HG02678 (cell line): ENCODE measurements at regions not wholly inside any gene's neighbourhood (a gene's known extent, or its start where the extent isn't known, plus 50 kb on each side); places are given as distances from the start of the nearest gene placed in this dataset.

Source experiments
- ATAC-seq: cut with Tn5 transposase; IDR thresholded peaks from one replicate; pipeline ENCODE4 v1.9.1; 2021; ENCODE audit warnings: mild to moderate bottlenecking, moderate library complexity; ENCODE audit not compliant: unreplicated experiment

GRCh38 chr2:121955426-121955825, 200.0 kb downstream of the TSN start:
- ATAC-seq: no peak

- ATAC-seq: no peak
Observed at GRCh38 chr2:121955872-121956271, 200.4 kb downstream of the TSN start.

- no peak for ATAC-seq
Observed at GRCh38 chr2:121960251-121960650, 204.8 kb downstream of the TSN start.

GRCh38 chr2:121961761-121962160, 206.3 kb downstream of the TSN start:
- ATAC-seq: no peak

GRCh38 chr2:121965661-121966060, 210.2 kb downstream of the TSN start:
- no peak for ATAC-seq

- ATAC-seq: no peak
Observed at GRCh38 chr2:121966663-121967062, 211.2 kb downstream of the TSN start.

GRCh38 chr2:121969166-121969565, 213.7 kb downstream of the TSN start:
- no peak for ATAC-seq

GRCh38 chr2:121969766-121970639, 214.6 kb downstream of the TSN start:
- ATAC-seq: no peak

GRCh38 chr2:121972203-121972602, 216.8 kb downstream of the TSN start:
- no peak for ATAC-seq

GRCh38 chr2:121974897-121975661, 219.6 kb downstream of the TSN start:
- peak; percentile 95 for ATAC-seq

- no peak for ATAC-seq
Observed at GRCh38 chr2:121976926-121977325, 221.5 kb downstream of the TSN start.

- no peak for ATAC-seq
Observed at GRCh38 chr2:121977326-121977725, 221.9 kb downstream of the TSN start.

GRCh38 chr2:121992700-121993099, 237.2 kb downstream of the TSN start:
- ATAC-seq: no peak

GRCh38 chr2:121993682-121994081, 238.2 kb downstream of the TSN start:
- no peak for ATAC-seq

GRCh38 chr2:121994238-121995206, 239.1 kb downstream of the TSN start:
- ATAC-seq: peak; percentile 62

- ATAC-seq: no peak
Observed at GRCh38 chr2:121998751-121999150, 243.3 kb downstream of the TSN start.

GRCh38 chr2:121999264-121999663, 243.8 kb downstream of the TSN start:
- no peak for ATAC-seq

GRCh38 chr2:122000556-122001340, 245.3 kb downstream of the TSN start:
- no peak for ATAC-seq

- no peak for ATAC-seq
Observed at GRCh38 chr2:122001441-122001874, 246.0 kb downstream of the TSN start.
